HG03520 (cell line): ENCODE measurements at regions not wholly inside any gene's neighbourhood (a gene's known extent, or its start where the extent isn't known, plus 50 kb on each side); places are given as distances from the start of the nearest gene placed in this dataset.
"Not testable (repeated sequence)": the region's sequence is repeated elsewhere in the genome, so short reads cannot be mapped to it uniquely, and the experiment has no call there.

ENCODE experiments used
- ATAC-seq: cut with Tn5 transposase; IDR thresholded peaks from one replicate; pipeline ENCODE4 v1.9.1; 2021; ENCODE audit warnings: mild to moderate bottlenecking, moderate library complexity; ENCODE audit not compliant: unreplicated experiment

DNA sequence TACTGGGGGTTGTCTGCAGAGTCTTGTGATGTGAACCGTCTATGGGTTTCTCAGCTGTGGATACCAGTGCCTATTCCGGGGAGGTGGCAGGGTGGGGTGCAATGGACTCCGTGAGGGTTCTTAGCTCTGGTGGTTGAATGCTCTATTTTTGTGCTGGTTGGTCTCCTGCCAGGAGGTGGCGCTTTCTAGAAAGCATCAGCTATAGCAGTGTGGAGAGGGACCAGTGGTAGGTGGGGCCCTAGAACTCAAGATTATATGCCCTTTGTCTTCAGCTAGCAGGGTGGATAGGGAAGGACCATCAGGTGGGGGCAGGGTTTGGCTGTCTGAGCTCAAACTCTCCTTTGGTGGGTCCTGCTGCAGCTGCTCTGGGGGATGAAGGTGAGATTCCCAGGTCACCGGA lies 127.3 kb upstream of the PLD5 start:
- ATAC-seq: no peak

DNA sequence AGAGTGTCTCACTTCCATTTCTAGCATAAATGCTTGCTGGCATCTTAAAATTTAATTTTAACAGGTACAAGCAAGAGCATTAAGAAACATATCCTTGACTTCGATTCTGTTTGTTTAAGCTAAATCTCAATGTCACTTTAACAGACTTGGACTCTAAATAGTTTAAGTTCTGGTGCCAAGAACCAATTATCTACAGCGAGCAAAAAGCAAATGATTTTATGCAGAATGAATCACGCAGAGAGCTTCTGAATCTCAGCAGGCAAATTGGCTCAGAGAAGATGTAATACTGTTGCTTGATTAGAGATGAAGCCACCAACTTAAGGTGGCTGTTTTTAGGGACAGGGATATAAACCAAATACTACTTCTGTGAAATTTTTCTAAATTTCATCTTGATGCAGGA lies 117.0 kb upstream of the PLD5 start:
- ATAC-seq: no peak

DNA sequence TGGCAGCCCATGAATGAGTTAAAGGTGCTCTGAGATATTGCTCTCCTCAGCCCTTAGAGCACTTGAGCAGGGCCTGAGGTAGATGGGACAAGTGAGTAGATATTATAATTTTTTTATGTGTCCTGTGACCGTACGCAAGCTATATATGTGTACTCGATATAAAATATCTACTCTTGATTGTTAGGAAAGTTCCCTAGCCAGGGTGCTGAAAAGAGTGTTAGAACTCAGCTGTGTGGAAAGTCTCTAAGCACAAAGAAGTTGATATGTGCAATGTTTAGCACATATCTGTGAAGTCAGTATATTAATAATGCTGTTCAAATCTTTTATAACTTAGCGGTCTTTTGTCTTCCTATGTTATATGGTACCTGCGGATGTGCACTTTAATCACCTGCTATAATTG lies 114.6 kb upstream of the PLD5 start:
- ATAC-seq: no peak

GRCh38 chr1:242634732-242635131 lies 110.2 kb upstream of the PLD5 start:
- no peak for ATAC-seq

- no peak for ATAC-seq
Measured at GRCh38 chr1:242629396-242629795, 104.9 kb upstream of the PLD5 start.

GRCh38 chr1:242623756-242624155 lies 99.3 kb upstream of the PLD5 start:
- no peak for ATAC-seq

DNA sequence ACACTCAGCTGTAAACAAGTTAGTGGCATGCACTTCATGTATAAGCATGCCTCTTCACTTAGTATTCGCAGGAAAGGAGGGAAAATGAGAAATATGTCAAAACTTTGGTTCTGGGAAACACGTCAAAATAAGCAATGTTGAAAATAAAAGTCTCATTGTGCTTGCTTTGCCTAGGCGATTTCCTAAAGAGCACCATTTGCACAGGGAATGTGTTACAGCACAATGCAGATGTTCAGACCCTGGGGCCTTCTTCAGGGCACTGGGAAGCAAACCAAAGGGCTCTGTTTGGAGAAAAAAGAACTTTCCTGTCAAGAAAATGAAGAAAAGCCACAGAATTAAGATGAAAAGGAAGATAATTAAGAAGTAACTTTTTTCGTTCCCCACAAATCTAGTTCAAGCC lies 98.6 kb upstream of the PLD5 start:
- no peak for ATAC-seq

- ATAC-seq: no peak
Measured at GRCh38 chr1:242613266-242613815, 88.8 kb upstream of the PLD5 start.

DNA sequence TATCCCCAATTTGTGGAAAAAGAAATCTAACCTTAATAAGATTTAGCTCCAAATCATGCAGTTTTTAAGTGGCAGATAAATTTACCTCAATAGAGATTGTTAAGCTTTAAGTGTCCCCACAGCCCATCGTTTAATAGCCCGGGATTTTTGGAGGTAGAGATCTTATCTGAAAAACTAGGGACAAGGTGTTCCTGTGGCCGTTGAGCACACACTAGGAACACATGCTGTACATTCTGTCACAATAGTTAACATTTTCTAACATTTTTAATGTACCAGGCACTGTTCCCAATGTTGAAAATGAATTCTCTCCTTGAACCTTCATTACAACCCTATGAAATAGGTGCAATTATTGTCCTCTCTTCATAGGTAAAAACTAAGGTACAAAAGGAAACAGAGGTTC lies 85.7 kb upstream of the PLD5 start:
- ATAC-seq: no peak

- ATAC-seq: no peak
Measured at GRCh38 chr1:242605521-242605920, 81.0 kb upstream of the PLD5 start.

GRCh38 chr1:242602001-242602400 lies 77.5 kb upstream of the PLD5 start:
- ATAC-seq: no peak

- ATAC-seq: not testable (repeated sequence)
Measured at GRCh38 chr1:242593756-242594155, 69.3 kb upstream of the PLD5 start.

- no peak for ATAC-seq
Measured at GRCh38 chr1:242586360-242586680, 61.8 kb upstream of the PLD5 start.

DNA sequence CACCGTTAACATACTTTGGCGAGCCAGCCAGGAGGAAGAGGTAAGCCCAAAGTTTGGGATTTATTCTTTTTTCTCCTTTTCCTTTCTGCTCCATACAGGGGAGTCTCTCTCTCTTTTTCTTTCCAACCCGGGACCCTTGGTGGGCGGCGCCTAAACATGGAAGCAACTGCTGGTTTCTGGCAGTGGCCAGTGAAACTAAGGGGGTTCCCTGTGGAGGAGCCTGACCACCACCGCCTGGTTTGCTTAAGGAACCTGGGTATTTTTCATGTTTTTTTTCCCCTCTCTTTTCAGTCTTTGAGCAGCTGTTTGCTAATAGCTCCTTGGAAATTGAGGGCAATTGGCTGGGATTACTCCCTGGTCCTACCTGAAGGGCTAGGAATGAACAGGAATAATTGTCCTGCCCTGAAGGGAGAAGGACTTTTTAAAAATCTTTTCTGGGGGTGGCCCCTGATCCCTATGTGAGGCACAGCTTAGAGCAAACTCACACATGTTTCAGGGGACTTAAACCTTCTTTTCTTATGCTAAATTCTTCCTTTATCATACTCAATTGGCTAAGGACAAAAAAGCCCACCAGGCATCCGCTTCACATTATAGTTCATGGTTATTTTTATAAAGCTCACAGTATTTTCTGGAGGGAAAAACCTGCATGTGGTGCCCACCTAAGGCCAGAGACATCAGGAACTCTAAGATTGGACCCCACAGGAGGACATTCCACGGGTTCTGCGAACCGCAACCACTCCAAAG lies 61.3 kb upstream of the PLD5 start:
- ATAC-seq: no peak

GRCh38 chr1:242582669-242583068 lies 58.2 kb upstream of the PLD5 start:
- ATAC-seq: no peak

- no peak for ATAC-seq
Measured at GRCh38 chr1:242579528-242580235, 55.2 kb upstream of the PLD5 start.
